Cardiac muscle cell (in vitro differentiated cells and primary cell): ENCODE measurements at regions not wholly inside any gene's neighbourhood (a gene's known extent, or its start where the extent isn't known, plus 50 kb on each side); places are given as distances from the start of the nearest gene placed in this dataset.

ENCODE experiments used
- DNase-seq, 2 donors: peaks; one replicate each; pipeline versions ENCODE4 v3.0.0 to v3.0.0-alpha.2; 2010 to 2017; ENCODE audit warnings: low read depth in 1 of 2, low spot score in 1 of 2
- H3K27ac ChIP-seq: fragments of 200-600 bp; sonication (generic); 2 replicates; pipeline ENCODE4 v1.5.1; 2016
- H3K27me3 ChIP-seq: fragments of 200-600 bp; sonication (generic); 2 replicates; pipeline ENCODE4 v1.6.0; 2016; ENCODE audit warnings: control low read depth
- H3K36me3 ChIP-seq: fragments of 200-600 bp; sonication (generic); 2 replicates; pipeline ENCODE4 v1.5.1; 2016; ENCODE audit warnings: control low read depth
- H3K4me1 ChIP-seq: fragments of 200-600 bp; sonication (generic); 2 replicates; pipeline ENCODE4 v1.8.1; 2017; ENCODE audit warnings: low read depth, mild to moderate bottlenecking, mixed run types
- H3K4me3 ChIP-seq: fragments of 200-600 bp; sonication (generic); 2 replicates; pipeline ENCODE4 v1.5.1; 2016; ENCODE audit warnings: mild to moderate bottlenecking
- H3K9me3 ChIP-seq: fragments of 200-600 bp; sonication (generic); 2 replicates; pipeline ENCODE4 v1.5.1; 2017; ENCODE audit warnings: low read depth, mild to moderate bottlenecking, control low read depth
- TF ChIP-seq, protein P1 (sequence below): IDR thresholded peaks from 2 replicates; pipeline ENCODE4 v1.5.1; 2012; ENCODE audit warnings: low read depth, mild to moderate bottlenecking, low read length

DNA sequence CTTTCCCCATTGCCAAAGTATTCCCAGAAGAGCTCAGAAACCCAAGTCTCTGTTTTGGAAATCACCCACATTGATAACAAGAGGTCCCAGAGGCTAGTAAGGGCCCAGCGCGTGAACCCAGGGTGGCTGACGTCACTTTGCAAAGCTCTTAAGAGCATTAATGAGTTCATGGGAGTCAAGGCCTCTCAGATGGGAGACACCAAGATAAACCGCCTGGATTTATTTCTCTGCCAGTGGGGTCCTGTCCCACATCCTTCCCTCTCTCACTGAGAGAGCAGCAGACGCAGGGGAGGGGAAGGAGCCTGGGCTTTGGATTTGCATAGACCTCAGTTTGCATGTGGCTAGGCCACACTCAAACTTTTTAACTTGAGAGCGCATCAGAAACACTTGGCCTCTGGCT, 184.8 kb upstream of the PDE1C start:
- TF ChIP-seq, protein P1, sequence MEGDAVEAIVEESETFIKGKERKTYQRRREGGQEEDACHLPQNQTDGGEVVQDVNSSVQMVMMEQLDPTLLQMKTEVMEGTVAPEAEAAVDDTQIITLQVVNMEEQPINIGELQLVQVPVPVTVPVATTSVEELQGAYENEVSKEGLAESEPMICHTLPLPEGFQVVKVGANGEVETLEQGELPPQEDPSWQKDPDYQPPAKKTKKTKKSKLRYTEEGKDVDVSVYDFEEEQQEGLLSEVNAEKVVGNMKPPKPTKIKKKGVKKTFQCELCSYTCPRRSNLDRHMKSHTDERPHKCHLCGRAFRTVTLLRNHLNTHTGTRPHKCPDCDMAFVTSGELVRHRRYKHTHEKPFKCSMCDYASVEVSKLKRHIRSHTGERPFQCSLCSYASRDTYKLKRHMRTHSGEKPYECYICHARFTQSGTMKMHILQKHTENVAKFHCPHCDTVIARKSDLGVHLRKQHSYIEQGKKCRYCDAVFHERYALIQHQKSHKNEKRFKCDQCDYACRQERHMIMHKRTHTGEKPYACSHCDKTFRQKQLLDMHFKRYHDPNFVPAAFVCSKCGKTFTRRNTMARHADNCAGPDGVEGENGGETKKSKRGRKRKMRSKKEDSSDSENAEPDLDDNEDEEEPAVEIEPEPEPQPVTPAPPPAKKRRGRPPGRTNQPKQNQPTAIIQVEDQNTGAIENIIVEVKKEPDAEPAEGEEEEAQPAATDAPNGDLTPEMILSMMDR: no peak
- H3K4me3 ChIP-seq: no peak overlapping the region
- no peaks in the 10 kb centered on the region for H3K9me3 ChIP-seq
- no peak overlapping the region for H3K27ac ChIP-seq
- no peaks in the 10 kb centered on the region for H3K27me3 ChIP-seq
- no peaks in the 10 kb centered on the region for H3K36me3 ChIP-seq
- no peak for DNase-seq
- H3K4me1 ChIP-seq: no peaks in the 10 kb centered on the region

DNA sequence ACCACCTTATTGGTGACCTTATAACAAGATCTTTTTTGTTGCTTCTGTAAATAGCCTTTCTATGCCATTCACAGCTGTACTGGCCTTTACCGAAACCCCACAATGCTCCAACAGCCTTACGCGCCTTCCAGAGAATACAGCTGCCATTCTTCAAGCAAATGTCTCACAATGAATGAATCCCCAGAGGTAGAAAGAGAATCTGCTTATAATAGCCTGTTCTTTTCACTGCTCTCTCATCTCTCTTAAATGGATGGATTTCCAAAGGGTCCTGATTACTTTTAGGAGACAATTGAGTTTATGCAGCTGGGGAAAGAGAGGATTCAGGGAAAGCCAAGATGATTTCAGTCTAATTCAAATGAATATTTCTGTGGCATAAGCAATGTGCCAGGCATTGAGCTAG, 183.1 kb upstream of the PDE1C start:
- Histone ChIP-seq H3K27ac (no peak overlapping the region), H3K4me3 (no peak overlapping the region), H3K27me3 (peaks cover 7% of the 10 kb centered on the region), H3K9me3 (no peaks in the 10 kb centered on the region), H3K4me1 (no peaks in the 10 kb centered on the region), H3K36me3 (no peaks in the 10 kb centered on the region)
- TF ChIP-seq, protein P1: no peak
- DNase-seq: no peak

DNA sequence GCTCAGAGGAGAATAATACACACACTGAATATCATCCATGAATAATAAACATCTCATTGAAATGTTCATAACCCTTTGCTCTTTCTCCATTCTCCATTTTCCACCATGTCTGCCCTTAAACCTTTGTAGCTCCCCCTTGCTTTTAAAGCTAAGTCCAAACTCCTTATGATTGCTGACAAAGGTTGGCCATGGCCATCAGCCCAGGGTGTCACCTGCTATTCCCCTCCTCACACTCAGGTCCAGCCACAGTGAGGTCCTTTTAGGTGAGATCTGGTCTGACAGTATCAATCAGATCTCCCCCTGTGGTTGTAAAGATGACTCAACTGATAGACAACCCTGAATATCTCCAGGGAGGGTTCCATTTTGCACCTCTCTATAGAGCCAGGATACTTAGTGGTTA, 181.5 kb upstream of the PDE1C start:
- Histone ChIP-seq H3K36me3 (no peaks in the 10 kb centered on the region), H3K4me1 (no peaks in the 10 kb centered on the region), H3K9me3 (no peaks in the 10 kb centered on the region), H3K27ac (no peak overlapping the region), H3K4me3 (no peak overlapping the region), H3K27me3 (peaks cover 7% of the 10 kb centered on the region)
- DNase-seq: no peak
- TF ChIP-seq, protein P1: no peak

DNA sequence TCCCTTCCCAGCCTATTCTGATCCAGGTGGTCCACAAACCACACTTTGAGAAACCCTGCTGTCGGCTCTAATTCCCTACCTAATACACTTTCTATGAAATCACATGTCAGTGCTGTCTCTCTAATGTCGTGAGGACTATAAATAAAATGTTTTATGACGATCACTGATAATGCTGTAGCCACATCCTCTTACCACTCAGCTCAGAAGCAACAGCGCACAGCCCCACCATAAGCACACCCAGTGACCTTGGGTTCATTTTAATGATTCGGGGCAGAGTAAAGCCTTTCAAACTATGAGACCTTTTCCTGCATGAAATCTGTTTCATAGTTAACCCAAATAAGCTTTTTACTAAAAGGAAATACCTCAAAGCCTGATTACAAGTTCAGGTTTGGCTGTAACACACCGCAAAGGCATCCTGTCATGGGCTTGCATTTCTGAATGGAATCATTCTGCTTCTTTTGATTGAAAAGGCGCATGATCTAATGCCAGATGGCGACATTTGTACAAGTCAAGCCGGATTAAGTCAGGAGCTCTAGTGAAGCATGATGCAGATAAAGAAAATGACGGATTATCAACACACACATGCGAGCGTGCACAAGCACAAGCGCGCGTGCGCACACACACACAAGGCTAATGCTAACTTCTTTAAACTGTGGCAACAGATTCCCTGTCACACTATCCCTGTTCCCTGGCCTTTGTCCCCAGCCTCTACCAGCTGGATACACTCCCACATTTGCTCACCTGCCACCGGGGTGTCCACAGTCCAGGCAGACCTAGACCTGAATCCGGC, 180.5 kb upstream of the PDE1C start:
- H3K4me3 ChIP-seq: no peak overlapping the region
- no peaks in the 10 kb centered on the region for H3K36me3 ChIP-seq
- no peaks in the 10 kb centered on the region for H3K4me1 ChIP-seq
- TF ChIP-seq, protein P1: no peak
- no peaks in the 10 kb centered on the region for H3K9me3 ChIP-seq
- DNase-seq: no peak
- peaks cover 7% of the 10 kb centered on the region for H3K27me3 ChIP-seq
- no peak overlapping the region for H3K27ac ChIP-seq

DNA sequence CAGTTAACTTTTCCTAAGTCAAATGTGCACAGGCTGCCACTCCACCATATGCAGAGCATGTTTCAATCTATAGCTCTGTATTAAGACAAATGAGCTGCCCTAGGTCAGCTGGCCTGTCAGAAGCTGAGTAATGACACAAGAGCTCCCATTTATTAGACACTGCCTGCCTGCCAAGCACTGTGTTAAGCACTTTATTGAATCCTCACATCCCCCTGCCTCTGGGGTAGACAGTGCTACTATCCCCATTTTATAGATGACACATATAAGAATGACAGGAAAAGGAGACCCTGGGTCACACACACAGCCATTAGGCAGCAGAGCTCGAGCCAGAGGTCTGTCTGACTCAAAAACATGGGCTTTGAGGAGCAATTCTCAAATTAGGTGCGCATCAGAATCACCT, 179.8 kb upstream of the PDE1C start:
- no peaks in the 10 kb centered on the region for H3K4me1 ChIP-seq
- H3K27me3 ChIP-seq: peaks cover 7% of the 10 kb centered on the region
- TF ChIP-seq, protein P1: no peak
- H3K9me3 ChIP-seq: no peaks in the 10 kb centered on the region
- H3K4me3 ChIP-seq: no peak overlapping the region
- H3K36me3 ChIP-seq: no peaks in the 10 kb centered on the region
- H3K27ac ChIP-seq: no peak overlapping the region
- no peak for DNase-seq

DNA sequence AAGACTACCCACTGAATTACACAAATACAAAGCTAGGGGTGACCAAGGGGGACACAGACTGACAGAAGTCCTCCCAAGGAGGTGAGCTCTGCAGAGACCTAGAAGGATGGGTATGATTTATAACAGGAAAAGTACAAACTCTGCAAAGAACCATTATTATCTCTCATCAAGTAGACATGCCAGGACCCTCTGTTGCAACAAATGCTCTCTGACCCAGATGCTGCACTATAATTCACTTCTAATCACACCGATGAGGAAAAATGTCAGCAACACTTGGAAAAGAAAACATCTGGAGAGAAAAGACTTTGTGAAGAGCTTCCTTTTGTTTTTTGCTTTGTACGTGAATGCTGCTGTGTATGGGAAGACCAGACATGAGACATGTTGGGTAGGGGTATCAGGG, 178.3 kb upstream of the PDE1C start:
- DNase-seq: no peak
- no peaks in the 10 kb centered on the region for H3K36me3 ChIP-seq
- no peak overlapping the region for H3K4me3 ChIP-seq
- H3K4me1 ChIP-seq: no peaks in the 10 kb centered on the region
- H3K27ac ChIP-seq: no peak overlapping the region
- TF ChIP-seq, protein P1: no peak
- H3K9me3 ChIP-seq: no peaks in the 10 kb centered on the region
- peaks cover 7% of the 10 kb centered on the region for H3K27me3 ChIP-seq
